ENCODE measurements at regions not wholly inside any gene's neighbourhood (a gene's known extent, or its start where the extent isn't known, plus 50 kb on each side); places are given as distances from the start of the nearest gene placed in this dataset.

DNA sequence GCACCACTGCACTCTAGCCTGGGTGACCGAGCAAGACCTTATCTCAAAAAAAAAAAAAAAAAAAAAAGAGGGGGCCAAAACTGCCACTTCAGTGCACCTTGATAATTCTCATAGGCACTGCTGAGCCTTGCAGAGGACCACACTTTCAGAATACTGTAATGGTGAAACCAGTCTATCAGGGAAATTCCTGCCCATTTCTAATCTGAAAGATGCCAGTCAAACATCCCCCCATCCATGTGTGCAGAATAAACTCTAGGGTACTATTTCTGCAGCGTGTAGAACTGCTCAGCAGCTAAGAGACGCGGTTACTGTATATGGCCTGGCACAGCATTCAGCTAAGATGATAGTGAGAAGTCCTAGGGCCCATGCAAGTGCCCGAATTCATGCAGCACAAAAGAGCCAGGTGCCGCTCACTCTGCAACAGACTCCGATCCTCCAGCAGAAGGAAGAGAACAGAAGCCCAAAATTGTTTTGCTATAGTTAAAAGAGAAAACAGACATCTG, 286.8 kb upstream of the KLF14 start:
- TF ChIP-seq, protein P1, sequence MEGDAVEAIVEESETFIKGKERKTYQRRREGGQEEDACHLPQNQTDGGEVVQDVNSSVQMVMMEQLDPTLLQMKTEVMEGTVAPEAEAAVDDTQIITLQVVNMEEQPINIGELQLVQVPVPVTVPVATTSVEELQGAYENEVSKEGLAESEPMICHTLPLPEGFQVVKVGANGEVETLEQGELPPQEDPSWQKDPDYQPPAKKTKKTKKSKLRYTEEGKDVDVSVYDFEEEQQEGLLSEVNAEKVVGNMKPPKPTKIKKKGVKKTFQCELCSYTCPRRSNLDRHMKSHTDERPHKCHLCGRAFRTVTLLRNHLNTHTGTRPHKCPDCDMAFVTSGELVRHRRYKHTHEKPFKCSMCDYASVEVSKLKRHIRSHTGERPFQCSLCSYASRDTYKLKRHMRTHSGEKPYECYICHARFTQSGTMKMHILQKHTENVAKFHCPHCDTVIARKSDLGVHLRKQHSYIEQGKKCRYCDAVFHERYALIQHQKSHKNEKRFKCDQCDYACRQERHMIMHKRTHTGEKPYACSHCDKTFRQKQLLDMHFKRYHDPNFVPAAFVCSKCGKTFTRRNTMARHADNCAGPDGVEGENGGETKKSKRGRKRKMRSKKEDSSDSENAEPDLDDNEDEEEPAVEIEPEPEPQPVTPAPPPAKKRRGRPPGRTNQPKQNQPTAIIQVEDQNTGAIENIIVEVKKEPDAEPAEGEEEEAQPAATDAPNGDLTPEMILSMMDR (optimal IDR thresholded peaks at IDR 0.05 in 1 of 3, IDR thresholded peaks at IDR 0.05 in 1 of 3, conservative IDR thresholded peaks at IDR 0.05 in 1 of 3; ENCODE audit: extremely low read depth in 1 of 3, insufficient read depth in 2 of 3, low read length in 3 of 3), result no peak
- TF ChIP-seq EZH2 (IDR thresholded peaks at IDR 0.05; ENCODE audit: low read length), result no peak

Measured in keratinocyte (primary cell).